ENCODE measurements at regions not wholly inside any gene's neighbourhood (a gene's known extent, or its start where the extent isn't known, plus 50 kb on each side); places are given as distances from the start of the nearest gene placed in this dataset.
A peak's percentile ranks its signal among the peaks of the same experiment; 100 is the strongest.

- no peak for DNase-seq
Measured at GRCh38 chr15:93469994-93470393, 381.0 kb upstream of the RGMA start.

DNA sequence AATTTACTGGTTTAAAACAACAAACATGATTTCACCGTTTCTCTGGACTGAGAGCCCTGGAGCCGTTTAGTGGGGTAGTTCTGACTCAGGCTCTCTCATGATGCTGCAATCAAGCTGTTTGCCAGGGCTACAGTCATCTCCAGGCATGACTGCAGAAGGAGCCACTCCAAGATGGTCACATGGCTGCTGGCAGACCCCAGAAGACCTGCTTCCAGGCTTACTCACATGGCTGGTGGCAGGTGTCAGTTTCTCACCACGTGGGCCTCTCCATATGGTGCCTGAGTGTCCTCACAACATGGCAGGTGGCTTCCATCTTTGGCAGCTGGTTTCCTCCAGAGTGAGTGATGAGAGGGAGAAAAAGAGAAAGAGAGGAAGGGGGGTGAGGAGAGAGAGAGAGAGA, 378.3 kb upstream of the RGMA start:
- DNase-seq = no peak

- DNase-seq = no peak
Measured at GRCh38 chr15:93466380-93466779, 377.4 kb upstream of the RGMA start.

DNA sequence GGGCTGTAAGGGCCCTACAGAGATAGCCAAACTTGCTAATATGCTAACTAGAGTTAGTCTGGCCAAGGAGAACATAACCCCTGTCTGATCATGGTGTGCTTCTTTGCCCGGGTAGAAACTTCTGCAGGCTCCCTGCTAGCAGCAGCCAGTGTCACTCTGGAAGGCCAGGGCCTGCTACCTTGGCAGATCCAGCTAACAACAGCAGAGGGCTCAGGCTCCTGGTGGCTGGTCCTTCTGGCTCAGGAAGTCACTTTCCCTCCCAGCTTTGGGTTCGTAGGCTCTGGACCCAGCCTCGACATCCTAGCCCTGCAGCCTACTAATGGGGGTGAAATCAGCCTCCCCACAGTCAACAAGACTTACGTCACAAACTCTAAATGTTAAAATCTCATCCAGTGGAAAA, 373.7 kb upstream of the RGMA start:
- DNase-seq = no peak

DNA sequence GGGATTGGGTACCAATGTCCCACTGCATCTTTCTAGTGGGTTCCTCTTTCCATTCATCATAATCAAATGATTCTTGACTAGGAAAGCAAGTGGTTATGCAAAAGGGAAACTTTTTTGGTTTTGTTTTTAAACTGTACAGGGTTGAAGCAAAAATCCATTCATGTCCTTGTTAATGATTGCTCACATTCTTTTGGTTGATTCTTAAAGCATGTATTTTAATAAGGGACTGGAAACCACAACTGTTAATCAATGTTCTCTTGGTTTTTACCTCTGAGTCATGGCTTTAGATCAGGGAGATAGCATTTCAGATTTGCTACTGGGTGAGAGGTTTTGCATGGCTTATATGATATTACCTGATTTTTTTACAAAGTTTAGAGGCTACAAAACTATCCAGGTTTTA, 371.7 kb upstream of the RGMA start:
- DNase-seq = no peak

- DNase-seq = no peak
Measured at GRCh38 chr15:93459396-93459795, 370.4 kb upstream of the RGMA start.

DNA sequence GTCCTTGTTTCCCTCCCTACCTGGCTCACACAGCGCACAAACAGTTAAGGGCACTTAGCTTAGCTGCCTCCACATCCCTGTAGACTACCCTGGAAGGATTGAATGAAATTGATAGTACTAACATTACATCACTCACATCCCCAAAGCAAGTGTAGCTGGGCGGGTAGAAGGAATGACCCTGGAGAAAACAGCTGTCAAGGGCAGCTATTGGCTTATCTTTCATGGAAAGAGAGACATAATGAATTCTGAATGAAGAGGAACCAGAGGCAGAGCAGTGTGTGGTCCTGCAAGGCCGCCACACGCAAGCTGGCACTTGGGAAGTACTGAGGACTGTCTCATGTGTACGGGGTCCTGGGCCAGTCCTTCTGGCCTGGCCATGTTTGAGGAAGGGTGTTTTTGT, 369.6 kb upstream of the RGMA start:
- DNase-seq = no peak

GRCh38 chr15:93454788-93455187, 365.8 kb upstream of the RGMA start:
- DNase-seq = no peak

- DNase-seq = no peak
Measured at GRCh38 chr15:93452537-93453211, 363.7 kb upstream of the RGMA start.

DNA sequence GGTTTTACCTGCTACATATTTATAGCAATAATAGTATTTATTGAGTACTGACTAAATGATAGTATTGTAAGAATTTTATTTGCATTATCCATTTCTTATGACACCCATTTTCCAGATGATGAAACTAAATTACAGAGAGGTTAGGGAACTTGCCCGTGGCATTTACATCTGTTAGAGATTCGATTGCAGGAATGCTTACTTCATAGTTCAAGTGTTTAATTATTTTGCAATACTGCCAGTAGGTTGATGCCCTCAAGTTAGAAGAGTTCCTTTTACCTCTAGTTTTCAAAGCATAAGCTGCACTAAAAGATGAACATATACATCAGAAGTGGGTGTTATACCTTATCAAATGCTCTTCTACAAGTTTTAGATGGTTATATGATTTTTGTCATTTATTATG, 362.8 kb upstream of the RGMA start:
- DNase-seq = no peak

GRCh38 chr15:93451265-93451664, 362.3 kb upstream of the RGMA start:
- DNase-seq = no peak

DNA sequence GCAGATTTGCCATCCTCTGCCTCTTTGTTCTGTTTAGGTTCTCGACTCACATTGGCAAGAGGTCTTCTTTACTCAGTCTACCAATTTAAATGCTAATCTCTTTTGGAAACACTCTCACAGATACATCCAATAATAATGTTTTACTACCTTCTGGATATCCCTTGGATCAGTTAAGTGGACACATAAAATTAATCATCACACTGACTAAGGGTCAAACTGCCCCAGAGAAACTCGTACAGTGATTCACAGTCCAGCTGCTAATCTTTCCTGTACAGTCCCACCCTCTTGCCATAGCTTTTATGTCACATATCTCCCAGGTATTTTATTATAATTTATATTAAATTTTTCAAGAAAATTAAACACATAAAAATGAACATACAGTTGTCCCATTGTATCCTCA, 360.8 kb upstream of the RGMA start:
- no peak for DNase-seq

- DNase-seq = no peak
Measured at GRCh38 chr15:93438310-93438709, 349.3 kb upstream of the RGMA start.

DNA sequence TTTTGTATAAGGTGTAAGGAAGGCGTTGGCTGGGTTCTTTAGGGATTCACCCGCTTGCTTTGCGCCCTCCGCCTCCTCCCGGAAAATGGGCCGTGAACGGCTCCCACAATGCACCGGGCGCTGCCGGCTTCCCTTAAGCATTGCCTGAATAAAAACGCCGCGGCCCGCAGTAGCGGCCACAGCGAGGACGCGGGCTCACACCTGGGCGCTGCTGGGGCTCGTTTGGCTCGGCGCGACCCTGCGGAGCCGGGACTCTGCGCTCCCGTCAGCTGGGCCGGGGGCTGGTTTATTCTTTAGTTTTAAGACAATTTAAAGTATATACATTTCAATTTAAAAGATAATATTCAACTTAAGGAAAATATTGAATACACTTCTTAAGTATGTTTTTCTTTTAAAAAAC, 343.5 kb upstream of the RGMA start:
- no peak for DNase-seq

DNA sequence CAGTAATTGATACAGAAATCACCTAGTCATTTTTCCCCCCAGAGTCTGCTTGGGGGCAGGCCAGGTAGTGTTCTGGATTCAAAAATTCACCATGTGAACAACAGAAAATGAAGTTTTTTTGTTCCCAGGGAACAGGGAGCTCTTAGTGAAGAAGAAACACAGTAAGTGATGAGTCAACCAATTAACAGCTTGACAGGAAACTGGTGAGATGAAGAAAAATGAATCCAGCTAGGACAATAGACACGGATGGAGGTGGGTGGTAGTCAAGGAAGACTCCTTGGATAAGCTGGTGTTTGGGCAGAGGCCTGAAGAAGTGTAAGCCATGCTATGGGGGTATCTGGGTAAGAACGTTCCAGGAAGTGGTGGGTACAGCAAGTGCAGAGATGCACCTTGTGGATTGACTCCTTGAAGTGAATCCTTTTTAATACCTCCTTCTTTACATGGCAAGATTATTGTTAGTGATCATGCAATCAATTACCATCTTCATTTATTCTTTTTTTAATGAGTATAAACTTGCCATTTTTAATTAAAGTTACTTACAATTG, 339.9 kb upstream of the RGMA start:
- no peak for DNase-seq

DNA sequence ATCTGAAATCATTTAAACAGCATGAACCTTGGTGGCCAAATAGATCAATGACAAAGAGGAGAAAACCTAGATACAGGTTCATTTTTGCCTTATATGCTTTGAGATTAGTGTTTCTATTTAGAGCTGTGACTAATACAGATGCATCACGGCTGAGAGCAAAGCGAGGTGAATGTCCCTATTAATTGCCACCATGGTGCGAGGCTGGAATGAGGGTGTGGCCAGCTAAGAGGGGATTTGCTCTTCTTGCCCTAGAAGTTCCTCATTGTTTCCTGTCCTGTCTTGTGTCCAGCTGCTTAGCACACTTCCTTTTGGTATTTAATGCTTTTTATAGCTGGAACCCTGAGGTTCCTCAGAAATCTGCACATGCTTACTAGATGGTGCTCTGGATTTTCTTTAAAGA, 339.1 kb upstream of the RGMA start:
- no peak for DNase-seq

DNA sequence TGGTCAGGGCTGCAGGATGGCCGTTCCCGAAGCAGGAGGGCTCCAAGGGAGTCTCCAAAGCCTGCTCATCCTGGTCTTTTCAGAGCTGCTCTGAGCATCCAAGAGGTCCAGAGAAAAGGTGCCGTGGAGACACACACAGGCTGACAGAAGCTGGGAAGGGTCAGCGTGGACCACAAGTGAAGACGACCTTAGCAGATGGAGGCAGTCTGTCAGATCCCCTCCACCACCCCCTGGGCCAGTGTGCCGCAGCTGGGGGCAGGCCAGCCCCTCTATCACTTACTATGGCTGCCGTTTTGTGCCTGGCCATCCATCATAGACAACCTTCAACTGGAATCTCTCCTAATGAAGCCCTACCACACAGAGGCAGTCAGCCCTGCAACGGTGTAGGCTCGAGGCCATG, 335.1 kb upstream of the RGMA start:
- DNase-seq = no peak

- DNase-seq = no peak
Measured at GRCh38 chr15:93422476-93422875, 333.5 kb upstream of the RGMA start.

DNA sequence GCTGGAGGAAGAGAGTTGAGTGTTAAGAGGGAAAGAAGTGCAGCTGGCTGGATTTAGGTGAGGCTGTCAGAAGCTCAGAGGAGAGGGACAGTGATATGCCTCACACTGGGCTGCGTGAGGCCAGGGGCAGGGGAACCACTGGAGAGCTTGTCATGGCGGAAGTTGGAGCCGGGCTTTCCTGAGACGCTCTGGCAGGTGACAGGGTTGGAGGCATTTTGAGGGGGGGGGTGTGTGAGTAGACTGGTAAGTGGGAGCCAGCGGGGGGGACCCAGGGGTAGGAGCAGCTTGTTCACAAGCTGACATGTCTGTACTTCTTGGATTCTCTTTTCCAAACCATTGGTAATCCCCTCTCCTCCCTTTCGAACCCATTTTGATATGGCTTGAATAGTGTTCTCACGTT, 331.5 kb upstream of the RGMA start:
- no peak for DNase-seq

GRCh38 chr15:93420050-93420452, 331.0 kb upstream of the RGMA start:
- DNase-seq = peak; percentile 5

DNA sequence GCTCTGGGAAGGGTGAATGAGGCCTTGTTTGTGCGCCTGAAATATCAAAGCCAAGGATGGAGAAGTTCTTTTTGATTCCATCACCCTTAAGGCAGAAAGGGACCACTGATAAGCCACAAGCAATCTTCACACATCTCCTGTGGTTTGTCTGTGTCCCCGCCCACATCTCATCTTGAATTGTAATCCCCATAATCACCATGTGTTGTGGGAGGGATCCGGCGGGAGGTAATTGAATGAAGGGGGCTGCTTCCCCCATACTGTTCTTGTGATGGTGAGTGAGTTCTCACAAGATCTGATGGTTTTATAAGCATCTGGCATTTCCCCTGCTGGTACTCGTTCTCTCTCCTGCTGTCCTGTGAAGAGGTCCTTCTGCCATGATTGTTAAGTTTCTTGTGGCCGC, 329.6 kb upstream of the RGMA start:
- DNase-seq = no peak

GRCh38 chr15:93417631-93418030, 328.6 kb upstream of the RGMA start:
- DNase-seq = no peak

- DNase-seq = no peak
Measured at GRCh38 chr15:93417156-93417555, 328.1 kb upstream of the RGMA start.

DNA sequence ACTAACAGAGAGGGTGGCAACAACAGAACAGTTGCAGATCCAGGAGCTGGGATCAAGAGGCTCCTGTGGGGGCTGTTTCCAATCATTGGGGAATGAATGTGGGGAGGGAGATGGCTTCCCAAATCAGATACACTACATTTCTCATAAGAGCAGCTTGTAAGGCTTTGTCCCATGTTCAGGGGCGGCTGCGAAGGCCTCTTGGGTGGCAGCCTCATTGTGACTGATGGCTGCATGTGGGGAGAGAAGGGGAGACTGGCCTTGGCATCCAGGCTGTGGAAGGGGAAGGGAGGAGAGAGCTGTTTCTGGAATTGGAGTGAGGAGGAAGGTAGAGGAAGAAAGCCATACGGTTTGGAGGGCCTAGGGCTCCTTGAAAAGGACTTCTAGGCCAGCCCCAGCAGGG, 326.6 kb upstream of the RGMA start:
- DNase-seq = no peak

- DNase-seq = no peak
Measured at GRCh38 chr15:93414576-93415231, 325.7 kb upstream of the RGMA start.

Measured in CD4-positive, alpha-beta T cell treated with Interleukin-10 for 1 hour (primary cell).